Ovary (tissue), 7 donors: ENCODE measurements at regions not wholly inside any gene's neighbourhood (a gene's known extent, or its start where the extent isn't known, plus 50 kb on each side); places are given as distances from the start of the nearest gene placed in this dataset.

ENCODE experiments used
- DNase-seq, 5 donors: peaks; one replicate each; pipeline ENCODE4 v3.0.0-alpha.2; 2019 to 2020
- H3K27ac ChIP-seq, 2 donors: fragments of 200-600 bp; one replicate each; pipeline versions ENCODE4 v1.5.1 to v1.8.0; 2019 to 2022
- H3K27me3 ChIP-seq: fragments of 200-600 bp; one replicate; pipeline ENCODE4 v1.8.0; 2022
- H3K36me3 ChIP-seq: fragments of 200-600 bp; sonication (generic); one replicate; pipeline ENCODE4 v1.5.1; 2019
- H3K4me1 ChIP-seq: one replicate; pipeline ENCODE4 v1.8.1; 2013; ENCODE audit warnings: mild to moderate bottlenecking, moderate library complexity; ENCODE audit not compliant: insufficient read depth
- H3K4me3 ChIP-seq: fragments of 200-600 bp; sonication (generic); one replicate; pipeline ENCODE4 v1.5.1; 2017
- H3K9me3 ChIP-seq, 2 donors: fragments of 200-600 bp in 1 of 2; sonication (generic) in 1 of 2; one replicate each; pipeline versions ENCODE4 v1.5.1 to v1.8.1; 2013 to 2019; ENCODE audit warnings: mild to moderate bottlenecking in 1 of 2, moderate library complexity in 1 of 2
- CTCF ChIP-seq, 3 donors: fragments of 450-650 bp in 2 of 3; fragments of 200-600 bp in 1 of 3; IDR thresholded peaks; one replicate each; pipeline versions ENCODE4 v1.5.1 to v1.8.0; 2016 to 2022; ENCODE audit warnings: antibody characterized with exemption in 3 of 3, mild to moderate bottlenecking in 1 of 3
- EP300 ChIP-seq: sonication (generic); formaldehyde crosslinking; IDR thresholded peaks from one replicate; pipeline ENCODE4 v1.6.1; 2017; ENCODE audit warnings: antibody characterized with exemption
- POLR2A ChIP-seq: fragments of 450-650 bp; IDR thresholded peaks from one replicate; pipeline ENCODE4 v1.6.1; 2017; ENCODE audit warnings: antibody characterized with exemption, mild to moderate bottlenecking, moderate library complexity
- WGBS, 3 donors: extraction: QIAGEN DNeasy Blood & Tissue Kit in 1 of 3; methylation state at CpG; one replicate each; pipeline versions ENCODE4 v1.1.5 to v1.1.7; 2013 to 2017; 5-methylcytosine and 5-hydroxymethylcytosine counted together
- intact Hi-C, 4 donors: fragments of 100-400 bp; cut with DNase I; formaldehyde crosslinking; loops; one replicate each; pipeline versions ENCODE4 v1.11.0 to v1.15.1; 2022 to 2023
- donor health status: DM: no; HTN: no; CAD: no; lungs with moderate emphysema.
- donor health status: DM: no; HTN: no; CAD: no.
- donor health status: Bipolar disorder and iron deficiency.
- donor health status: DM: no; HTN: no; CAD: no.
- donor health status: DM: yes; HTN: yes; CAD: no.

- no peak overlapping the region for H3K4me3 ChIP-seq
- no peaks in the 10 kb centered on the region for H3K4me1 ChIP-seq
- DNase-seq, result no peak
- H3K27ac ChIP-seq, result no peak overlapping the region
- H3K9me3 ChIP-seq, result peaks cover 0 to 3% of the 10 kb centered on the region in 2 donors
- no peaks in the 10 kb centered on the region for H3K36me3 ChIP-seq
- no peaks in the 10 kb centered on the region for H3K27me3 ChIP-seq
- intact Hi-C loops, result no loop called here
- WGBS, 3 donors, result 62 to 67% (median 65%) methylated on average over 5 of the region's 5 CpGs
- TF ChIP-seq POLR2A (no peak), CTCF (IDR thresholded peaks at IDR 0.05) (no peak), EP300 (no peak)
Measured at GRCh38 chr7:121810831-121811672, 61.9 kb upstream of the PTPRZ1 start.

GRCh38 chr7:121807078-121807477, 65.9 kb upstream of the PTPRZ1 start:
- peaks cover 0 to 3% of the 10 kb centered on the region in 2 donors for H3K9me3 ChIP-seq
- 88 to 98% (median 90%) methylated on average over 1 of the region's 1 CpG for WGBS, 3 donors
- no peaks in the 10 kb centered on the region for H3K27me3 ChIP-seq
- no peaks in the 10 kb centered on the region for H3K36me3 ChIP-seq
- no peak overlapping the region for H3K4me3 ChIP-seq
- TF ChIP-seq POLR2A (no peak), EP300 (no peak), CTCF (IDR thresholded peaks at IDR 0.05) (no peak)
- no peak overlapping the region for H3K27ac ChIP-seq
- no peaks in the 10 kb centered on the region for H3K4me1 ChIP-seq
- DNase-seq, result no peak
- intact Hi-C loops, result no loop called here

- H3K36me3 ChIP-seq, result no peaks in the 10 kb centered on the region
- 64 to 68% (median 65%) methylated on average over 1 of the region's 1 CpG for WGBS, 3 donors
- H3K9me3 ChIP-seq, result peaks cover 0 to 3% of the 10 kb centered on the region in 2 donors
- no peak for DNase-seq
- no peak overlapping the region for H3K27ac ChIP-seq
- H3K27me3 ChIP-seq, result no peaks in the 10 kb centered on the region
- TF ChIP-seq EP300 (no peak), POLR2A (no peak), CTCF (IDR thresholded peaks at IDR 0.05) (no peak)
- no peaks in the 10 kb centered on the region for H3K4me1 ChIP-seq
- intact Hi-C loops, result no loop called here
- H3K4me3 ChIP-seq, result no peak overlapping the region
Measured at GRCh38 chr7:121803039-121803438, 69.9 kb upstream of the PTPRZ1 start.

- WGBS, 3 donors, result 73 to 84% (median 80%) methylated on average over 1 of the region's 1 CpG
- no peak for TF ChIP-seq POLR2A
- no peak for TF ChIP-seq CTCF (IDR thresholded peaks at IDR 0.05)
- TF ChIP-seq EP300, result no peak
- no peaks in the 10 kb centered on the region for H3K9me3 ChIP-seq
- H3K4me1 ChIP-seq, result no peaks in the 10 kb centered on the region
- H3K27ac ChIP-seq, result no peak overlapping the region
- H3K4me3 ChIP-seq, result no peak overlapping the region
- DNase-seq, result no peak
- H3K27me3 ChIP-seq, result no peaks in the 10 kb centered on the region
- no peaks in the 10 kb centered on the region for H3K36me3 ChIP-seq
- intact Hi-C loops, result no loop called here
Measured at GRCh38 chr7:121800916-121801675, 71.9 kb upstream of the PTPRZ1 start.
